Tibial nerve (tissue), 4 donors: ENCODE measurements at regions not wholly inside any gene's neighbourhood (a gene's known extent, or its start where the extent isn't known, plus 50 kb on each side); places are given as distances from the start of the nearest gene placed in this dataset.

Experiments used
- DNase-seq, 2 donors: peaks; one replicate each; pipeline ENCODE4 v3.0.0-alpha.2; 2019; ENCODE audit warnings: low spot score in 2 of 2
- H3K27ac ChIP-seq, 4 donors: fragments of 200-600 bp; sonication (generic) in 3 of 4; one replicate each; pipeline ENCODE4 v1.5.1; 2017 to 2019; ENCODE audit warnings: mild to moderate bottlenecking in 1 of 4
- H3K27me3 ChIP-seq, 2 donors: fragments of 200-600 bp; sonication (generic) in 1 of 2; one replicate each; pipeline versions ENCODE4 v1.5.1 to v1.6.0; 2017 to 2019
- H3K36me3 ChIP-seq, 3 donors: fragments of 200-600 bp; sonication (generic); one replicate each; pipeline ENCODE4 v1.5.1; 2018 to 2019
- H3K4me1 ChIP-seq, 4 donors: fragments of 200-600 bp; sonication (generic) in 3 of 4; one replicate each; pipeline ENCODE4 v1.5.1; 2017 to 2019
- H3K4me3 ChIP-seq, 4 donors: fragments of 200-600 bp; sonication (generic) in 3 of 4; one replicate each; pipeline ENCODE4 v1.5.1; 2017 to 2019; ENCODE audit warnings: mild to moderate bottlenecking in 1 of 4, moderate library complexity in 1 of 4
- H3K9me3 ChIP-seq, 4 donors: fragments of 200-600 bp; sonication (generic) in 3 of 4; one replicate each; pipeline ENCODE4 v1.5.1; 2017 to 2019
- CTCF ChIP-seq, 5 experiments: fragments of 200-600 bp in 3 of 5; fragments of 450-650 bp in 2 of 5; sonication (generic) in 3 of 5; IDR thresholded peaks; one replicate each; pipeline ENCODE4 v1.5.1; 2016 to 2019; ENCODE audit warnings: antibody characterized with exemption in 5 of 5, mild to moderate bottlenecking in 3 of 5, moderate library complexity in 2 of 5
- EP300 ChIP-seq, 2 donors: sonication (generic); formaldehyde crosslinking; IDR thresholded peaks; one replicate each; pipeline ENCODE4 v1.6.1; 2017; ENCODE audit warnings: antibody characterized with exemption in 2 of 2, mild to moderate bottlenecking in 1 of 2
- POLR2A ChIP-seq, 2 donors: fragments of 450-650 bp; IDR thresholded peaks; one replicate each; pipeline ENCODE4 v1.6.1; 2017; ENCODE audit warnings: antibody characterized with exemption in 2 of 2, mild to moderate bottlenecking in 2 of 2, moderate library complexity in 2 of 2
- WGBS, 2 donors: methylation state at CpG; one replicate each; pipeline ENCODE4 v1.1.5; 2018; 5-methylcytosine and 5-hydroxymethylcytosine counted together

GRCh38 chr9:24359046-24359445 lies 186.7 kb downstream of the IZUMO3 start:
- TF ChIP-seq CTCF (IDR thresholded peaks at IDR 0.05), result no peak
- no peak for TF ChIP-seq EP300 (IDR thresholded peaks at IDR 0.05)
- TF ChIP-seq POLR2A (IDR thresholded peaks at IDR 0.05), result no peak
- 88 to 93% methylated on average over 5 of the region's 5 CpGs for WGBS, 2 donors
- peaks cover 0 to 38% (median 2%) of the 10 kb centered on the region in 4 donors for H3K9me3 ChIP-seq
- no peaks in the 10 kb centered on the region for H3K4me1 ChIP-seq
- H3K4me3 ChIP-seq, result no peak overlapping the region
- no peaks in the 10 kb centered on the region for H3K27me3 ChIP-seq
- DNase-seq, result no peak
- H3K27ac ChIP-seq, result no peak overlapping the region
- no peaks in the 10 kb centered on the region for H3K36me3 ChIP-seq

- no peak overlapping the region for H3K4me3 ChIP-seq
- H3K9me3 ChIP-seq, result peaks cover 0 to 4% (median 0%) of the 10 kb centered on the region in 4 donors
- no peak overlapping the region for H3K27ac ChIP-seq
- no peaks in the 10 kb centered on the region for H3K27me3 ChIP-seq
- TF ChIP-seq POLR2A (IDR thresholded peaks at IDR 0.05), result no peak
- TF ChIP-seq CTCF (IDR thresholded peaks at IDR 0.05), result no peak
- TF ChIP-seq EP300 (IDR thresholded peaks at IDR 0.05), result no peak
- no peaks in the 10 kb centered on the region for H3K36me3 ChIP-seq
- no peaks in the 10 kb centered on the region for H3K4me1 ChIP-seq
- DNase-seq, result no peak
These were observed 193.7 kb downstream of the IZUMO3 start for GRCh38 chr9:24351973-24352372.

DNA sequence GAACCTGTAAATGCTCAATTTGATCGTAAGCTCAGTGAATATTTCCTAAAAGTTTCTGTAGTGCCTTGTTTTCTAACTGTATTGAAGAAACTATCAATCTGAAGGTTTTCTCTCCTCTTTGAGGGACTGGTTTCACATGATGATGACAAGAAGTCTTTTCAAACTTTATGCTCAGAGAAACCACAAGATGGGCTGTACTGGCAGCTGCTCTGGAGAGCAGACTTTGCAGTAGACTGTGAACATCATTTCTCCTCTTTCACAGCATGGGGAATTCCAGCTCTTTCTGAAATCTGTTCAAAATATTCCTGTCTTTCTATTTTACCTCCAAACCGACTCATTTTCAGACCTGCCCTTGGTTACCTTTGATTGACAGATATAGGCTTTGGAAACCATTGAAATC lies 194.4 kb downstream of the IZUMO3 start:
- Histone ChIP-seq H3K36me3 (no peaks in the 10 kb centered on the region), H3K27ac (no peak overlapping the region), H3K27me3 (no peaks in the 10 kb centered on the region), H3K4me3 (no peak overlapping the region), H3K4me1 (no peaks in the 10 kb centered on the region), H3K9me3 (no peaks in the 10 kb centered on the region)
- no peak for DNase-seq
- 52 to 53% methylated on average over 2 of the region's 2 CpGs for WGBS, 2 donors
- TF ChIP-seq CTCF (IDR thresholded peaks at IDR 0.05) (no peak), EP300 (IDR thresholded peaks at IDR 0.05) (no peak), POLR2A (IDR thresholded peaks at IDR 0.05) (no peak)

DNA sequence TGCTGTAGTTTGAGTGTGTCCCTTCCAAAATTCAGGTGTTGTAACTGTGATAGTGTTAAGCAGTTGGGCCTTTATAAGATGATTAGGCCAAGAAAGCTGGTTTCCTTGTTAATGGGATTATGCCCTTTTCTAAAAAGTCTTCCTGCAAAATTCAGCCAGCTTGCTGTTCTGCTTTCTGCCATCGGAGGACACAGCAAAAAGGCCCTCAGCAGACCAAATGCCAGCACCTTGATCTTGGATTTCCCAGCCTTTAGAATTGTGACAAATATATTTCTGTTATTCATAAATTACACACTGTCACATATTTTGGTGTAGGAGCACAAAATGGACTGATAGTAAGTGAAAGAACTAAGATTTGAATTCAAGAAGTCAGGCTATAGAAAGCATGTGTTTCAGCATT lies 203.2 kb downstream of the IZUMO3 start:
- Histone ChIP-seq H3K4me3 (no peak overlapping the region), H3K27ac (no peak overlapping the region), H3K36me3 (no peaks in the 10 kb centered on the region), H3K9me3 (peaks cover 0 to 5% (median 0%) of the 10 kb centered on the region in 4 donors), H3K4me1 (no peaks in the 10 kb centered on the region), H3K27me3 (no peaks in the 10 kb centered on the region)
- 93 to 95% methylated on average over 1 of the region's 1 CpG for WGBS, 2 donors
- TF ChIP-seq CTCF (IDR thresholded peaks at IDR 0.05), result no peak
- no peak for DNase-seq

DNA sequence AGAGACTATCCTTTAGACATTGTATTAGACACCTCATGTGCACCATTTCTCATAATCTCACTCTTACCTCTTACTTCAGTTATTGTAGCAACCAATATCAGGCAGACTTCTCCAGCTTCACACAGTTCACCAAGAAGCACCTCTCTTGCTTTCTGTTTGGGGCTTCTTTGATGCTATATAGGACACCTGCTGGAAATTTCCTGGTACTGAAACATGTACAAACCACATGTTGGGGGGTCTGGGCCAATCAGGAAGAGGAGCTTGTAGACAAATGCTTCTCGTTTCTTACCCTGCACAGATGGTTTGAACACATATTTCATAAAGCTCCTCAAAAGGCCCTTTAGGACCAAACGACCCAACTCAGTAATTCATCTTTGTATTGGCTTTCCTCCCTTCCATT lies 212.1 kb downstream of the IZUMO3 start:
- Histone ChIP-seq H3K27me3 (no peaks in the 10 kb centered on the region), H3K36me3 (no peaks in the 10 kb centered on the region), H3K27ac (no peak overlapping the region), H3K4me3 (no peak overlapping the region), H3K9me3 (no peaks in the 10 kb centered on the region), H3K4me1 (no peaks in the 10 kb centered on the region)
- TF ChIP-seq EP300 (IDR thresholded peaks at IDR 0.05), result no peak
- no peak for TF ChIP-seq CTCF (IDR thresholded peaks at IDR 0.05)
- TF ChIP-seq POLR2A (IDR thresholded peaks at IDR 0.05), result no peak
- 35 to 50% methylated on average over 2 of the region's 2 CpGs for WGBS, 2 donors
- DNase-seq, result no peak
